Vagina (tissue), 2 donors: ENCODE measurements at regions not wholly inside any gene's neighbourhood (a gene's known extent, or its start where the extent isn't known, plus 50 kb on each side); places are given as distances from the start of the nearest gene placed in this dataset.

Experiments used
- CTCF ChIP-seq, 3 experiments: fragments of 450-650 bp in 2 of 3; fragments of 200-600 bp in 1 of 3; sonication (generic) in 1 of 3; IDR thresholded peaks; one replicate each; pipeline ENCODE4 v1.5.1; 2017 to 2019; ENCODE audit warnings: antibody characterized with exemption in 3 of 3, mild to moderate bottlenecking in 2 of 3, moderate library complexity in 2 of 3
- POLR2A ChIP-seq, 2 donors: fragments of 450-650 bp; IDR thresholded peaks; one replicate each; pipeline ENCODE4 v1.6.1; 2017; ENCODE audit warnings: antibody characterized with exemption in 2 of 2, mild to moderate bottlenecking in 2 of 2, moderate library complexity in 2 of 2

DNA sequence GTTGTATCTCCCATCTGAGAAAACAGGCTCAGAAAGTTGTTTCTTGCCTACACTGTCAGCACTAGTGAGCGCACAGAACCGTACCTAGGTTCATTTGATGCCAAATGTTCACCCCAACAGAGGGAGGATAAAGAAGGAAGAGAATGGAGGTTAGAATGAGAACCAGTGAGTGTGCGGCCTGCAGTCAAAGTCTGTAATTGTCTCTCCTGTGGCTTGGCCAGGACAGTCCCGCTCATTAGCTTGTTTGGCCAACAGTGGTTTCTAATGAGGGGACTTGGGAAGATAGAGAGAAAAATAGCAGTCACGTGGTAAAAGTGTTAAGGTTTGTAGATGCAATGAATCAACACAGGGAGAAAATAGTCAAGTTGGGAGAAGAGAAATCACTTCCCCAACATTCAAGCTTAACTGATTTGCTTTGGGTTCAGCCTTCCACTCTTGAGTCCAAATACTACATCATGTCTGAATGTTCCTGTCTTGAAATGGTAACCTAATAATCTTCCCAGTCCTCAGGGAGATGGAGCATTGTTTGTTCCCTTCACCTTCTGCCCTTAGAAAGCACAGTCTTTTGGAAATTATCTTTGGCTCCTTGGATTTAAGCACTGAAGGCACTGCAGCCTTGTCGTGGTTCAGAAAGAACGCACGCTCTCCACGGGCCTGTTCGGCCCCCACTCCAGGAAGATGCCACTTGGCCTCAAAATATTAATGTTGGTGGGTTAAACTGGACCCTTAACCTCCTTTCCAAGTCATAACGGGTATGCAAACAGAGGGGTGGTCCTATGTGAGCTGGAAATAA, 360.4 kb upstream of the ZNF32 start:
- TF ChIP-seq CTCF (IDR thresholded peaks at IDR 0.05) (no peak), POLR2A (IDR thresholded peaks at IDR 0.05) (no peak)
